ENCODE measurements at regions not wholly inside any gene's neighbourhood (a gene's known extent, or its start where the extent isn't known, plus 50 kb on each side); places are given as distances from the start of the nearest gene placed in this dataset.
A peak's percentile ranks its signal among the peaks of the same experiment; 100 is the strongest.

DNA sequence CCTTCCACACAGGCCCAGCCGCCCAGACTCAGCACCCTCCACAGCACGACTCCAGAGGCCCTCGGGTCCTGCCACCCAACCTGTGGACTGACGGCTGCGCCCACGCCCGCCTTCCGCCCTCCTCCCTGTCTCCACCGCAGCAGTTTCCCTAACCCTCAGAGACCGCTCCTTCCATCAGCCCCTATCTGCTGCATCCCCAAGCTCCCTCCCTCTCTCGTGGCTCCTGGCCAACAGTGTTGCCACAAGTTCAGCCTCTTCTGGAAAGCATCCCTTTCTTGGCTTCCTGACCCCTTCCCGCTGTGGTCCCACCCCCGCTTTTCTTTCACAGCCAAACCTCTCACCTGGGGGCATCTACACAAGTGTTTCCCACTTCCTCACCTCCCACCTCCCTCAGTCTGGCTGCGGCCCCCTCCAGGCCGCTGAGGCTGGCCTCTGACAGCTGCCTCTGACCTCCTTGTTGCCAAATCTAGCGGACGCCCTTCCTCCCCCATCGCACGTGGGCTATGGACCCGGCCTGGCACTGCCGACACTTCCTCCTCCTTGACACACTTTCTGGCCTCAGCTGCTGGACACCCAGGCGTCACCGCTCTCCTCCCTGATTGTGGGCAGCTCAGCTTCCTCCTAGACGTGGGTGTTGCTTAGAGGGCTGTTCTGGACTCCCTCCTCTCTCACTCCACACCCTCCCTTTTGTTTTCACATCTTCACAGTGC, 168.8 kb upstream of the TLE3 start:
- H3K4me1 ChIP-seq (replicated peaks in 1 of 2): peaks cover 4 to 44% of the 10 kb centered on the region in 2 donors
- no peaks in the 10 kb centered on the region for H3K27me3 ChIP-seq
- intact Hi-C loops (cut with DNase I): no loop called here
- peak; percentile 58 to 86 (median 79) for DNase-seq
- peak overlapping the region in 3 of 5 donors; percentile 27 to 85 (median 34) for H3K27ac ChIP-seq
- TF ChIP-seq POLR2A (IDR thresholded peaks at IDR 0.05): no peak
- TF ChIP-seq, protein P1, sequence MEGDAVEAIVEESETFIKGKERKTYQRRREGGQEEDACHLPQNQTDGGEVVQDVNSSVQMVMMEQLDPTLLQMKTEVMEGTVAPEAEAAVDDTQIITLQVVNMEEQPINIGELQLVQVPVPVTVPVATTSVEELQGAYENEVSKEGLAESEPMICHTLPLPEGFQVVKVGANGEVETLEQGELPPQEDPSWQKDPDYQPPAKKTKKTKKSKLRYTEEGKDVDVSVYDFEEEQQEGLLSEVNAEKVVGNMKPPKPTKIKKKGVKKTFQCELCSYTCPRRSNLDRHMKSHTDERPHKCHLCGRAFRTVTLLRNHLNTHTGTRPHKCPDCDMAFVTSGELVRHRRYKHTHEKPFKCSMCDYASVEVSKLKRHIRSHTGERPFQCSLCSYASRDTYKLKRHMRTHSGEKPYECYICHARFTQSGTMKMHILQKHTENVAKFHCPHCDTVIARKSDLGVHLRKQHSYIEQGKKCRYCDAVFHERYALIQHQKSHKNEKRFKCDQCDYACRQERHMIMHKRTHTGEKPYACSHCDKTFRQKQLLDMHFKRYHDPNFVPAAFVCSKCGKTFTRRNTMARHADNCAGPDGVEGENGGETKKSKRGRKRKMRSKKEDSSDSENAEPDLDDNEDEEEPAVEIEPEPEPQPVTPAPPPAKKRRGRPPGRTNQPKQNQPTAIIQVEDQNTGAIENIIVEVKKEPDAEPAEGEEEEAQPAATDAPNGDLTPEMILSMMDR (IDR thresholded peaks at IDR 0.05): no peak
- H3K4me3 ChIP-seq: no peak overlapping the region
- no peaks in the 10 kb centered on the region for H3K36me3 ChIP-seq (replicated peaks in 1 of 2)
- 41 to 54% (median 50%) methylated on average over 17 to 24 of the region's 24 CpGs for WGBS, 4 donors
- no peaks in the 10 kb centered on the region for H3K9me3 ChIP-seq (replicated peaks in 1 of 3)

DNA sequence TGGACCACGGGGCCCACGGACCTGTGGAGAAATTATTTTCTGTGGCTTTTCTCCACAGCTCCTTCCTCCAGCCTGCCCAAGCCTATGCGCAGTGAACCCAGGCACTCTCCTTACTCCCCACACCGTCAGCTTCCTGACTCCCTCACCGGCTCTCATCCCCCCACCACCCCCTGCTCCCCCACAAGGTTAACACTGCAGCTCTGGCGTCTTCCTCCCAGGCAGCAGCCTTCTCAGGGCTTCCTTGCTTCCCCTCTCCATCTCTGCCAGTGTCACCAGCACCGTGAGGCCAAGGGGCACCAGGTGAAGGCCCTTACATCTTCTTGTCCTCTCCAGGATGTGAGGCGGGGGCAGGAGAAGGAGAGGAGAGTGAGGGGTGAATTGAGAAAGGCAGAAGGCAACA, 168.3 kb upstream of the TLE3 start:
- Histone ChIP-seq H3K4me1 (replicated peaks in 1 of 2) (peaks cover 4 to 38% of the 10 kb centered on the region in 2 donors), H3K9me3 (replicated peaks in 1 of 3) (no peaks in the 10 kb centered on the region), H3K4me3 (no peak overlapping the region), H3K36me3 (replicated peaks in 1 of 2) (no peaks in the 10 kb centered on the region), H3K27ac (peak overlapping the region in 3 of 5 donors; percentile 27 to 85 (median 34)), H3K27me3 (no peaks in the 10 kb centered on the region)
- WGBS, 4 donors: 72 to 81% (median 78%) methylated on average over 8 of the region's 8 CpGs
- no peak for DNase-seq
- no peak for TF ChIP-seq POLR2A (IDR thresholded peaks at IDR 0.05)
- TF ChIP-seq, protein P1 (IDR thresholded peaks at IDR 0.05): no peak
- intact Hi-C loops (cut with DNase I): no loop called here

DNA sequence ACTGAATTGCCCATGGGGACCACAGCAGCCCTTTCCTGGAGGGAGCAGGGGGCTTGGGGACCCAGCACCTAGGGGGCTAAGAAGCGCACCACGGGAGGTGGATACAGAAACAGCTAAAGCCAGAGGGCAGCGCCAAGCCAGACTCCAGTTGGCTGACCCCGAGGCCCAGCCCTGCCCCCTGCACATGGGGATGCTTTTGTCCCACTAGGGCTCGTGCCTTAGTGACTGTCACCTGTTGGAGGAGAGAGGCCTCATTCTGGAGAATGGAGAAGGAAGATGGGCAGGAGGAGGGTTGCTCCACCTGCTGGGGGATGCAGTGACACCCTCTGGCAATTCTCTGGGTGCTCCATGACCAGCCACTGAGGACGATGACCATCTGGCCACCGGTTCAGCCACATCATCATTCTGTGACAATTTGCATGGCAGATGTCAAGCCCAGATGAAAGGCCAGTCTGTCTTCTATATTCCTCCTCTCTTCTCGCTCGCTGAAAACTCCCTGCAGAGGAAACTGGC, 167.8 kb upstream of the TLE3 start:
- peaks cover 4 to 35% of the 10 kb centered on the region in 2 donors for H3K4me1 ChIP-seq (replicated peaks in 1 of 2)
- H3K27ac ChIP-seq: peak overlapping the region in 1 of 5 donors; percentile 85
- TF ChIP-seq POLR2A (IDR thresholded peaks at IDR 0.05): no peak
- TF ChIP-seq, protein P1 (IDR thresholded peaks at IDR 0.05): peak in 1 of 6 experiments; percentile 13
- intact Hi-C loops (cut with DNase I): no loop called here
- no peaks in the 10 kb centered on the region for H3K36me3 ChIP-seq (replicated peaks in 1 of 2)
- DNase-seq: no peak
- WGBS, 4 donors: 58 to 93% (median 89%) methylated on average over 5 to 9 of the region's 9 CpGs
- no peaks in the 10 kb centered on the region for H3K27me3 ChIP-seq
- no peak overlapping the region for H3K4me3 ChIP-seq
- H3K9me3 ChIP-seq (replicated peaks in 1 of 3): no peaks in the 10 kb centered on the region

- no peak overlapping the region for H3K4me3 ChIP-seq
- no peaks in the 10 kb centered on the region for H3K9me3 ChIP-seq (replicated peaks in 1 of 3)
- H3K27ac ChIP-seq: peak overlapping the region in 2 of 5 donors; percentile 37 to 74
- no peaks in the 10 kb centered on the region for H3K27me3 ChIP-seq
- no peak for DNase-seq
- peaks cover 4 to 31% of the 10 kb centered on the region in 2 donors for H3K4me1 ChIP-seq (replicated peaks in 1 of 2)
- 72 to 82% (median 77%) methylated on average over 8 of the region's 8 CpGs for WGBS, 4 donors
- TF ChIP-seq POLR2A (IDR thresholded peaks at IDR 0.05): no peak
- TF ChIP-seq, protein P1 (IDR thresholded peaks at IDR 0.05): no peak
- intact Hi-C loops (cut with DNase I): no loop called here
- no peaks in the 10 kb centered on the region for H3K36me3 ChIP-seq (replicated peaks in 1 of 2)
These were observed 167.2 kb upstream of the TLE3 start for GRCh38 chr15:70264738-70265465.
